Breast epithelium (tissue), 3 donors: ENCODE measurements at regions not wholly inside any gene's neighbourhood (a gene's known extent, or its start where the extent isn't known, plus 50 kb on each side); places are given as distances from the start of the nearest gene placed in this dataset.

Experiments used
- CTCF ChIP-seq, 3 donors: fragments of 450-650 bp; IDR thresholded peaks; one replicate each; pipeline ENCODE4 v1.5.1; 2016 to 2017; ENCODE audit warnings: antibody characterized with exemption in 3 of 3, mild to moderate bottlenecking in 3 of 3, moderate library complexity in 3 of 3
- POLR2A ChIP-seq: fragments of 450-650 bp; IDR thresholded peaks from one replicate; pipeline ENCODE4 v1.6.1; 2016; ENCODE audit warnings: antibody characterized with exemption, mild to moderate bottlenecking, moderate library complexity

GRCh38 chr15:62520887-62521286 lies 355.8 kb upstream of the C2CD4B start:
- TF ChIP-seq CTCF (IDR thresholded peaks at IDR 0.05): no peak
- no peak for TF ChIP-seq POLR2A
